Thymus (tissue), 11 donors: ENCODE measurements at regions not wholly inside any gene's neighbourhood (a gene's known extent, or its start where the extent isn't known, plus 50 kb on each side); places are given as distances from the start of the nearest gene placed in this dataset.

ENCODE experiments used
- DNase-seq, 9 donors: peaks; one replicate each; pipeline ENCODE4 v3.0.0-alpha.2; 2013; ENCODE audit warnings: low spot score in 9 of 9, low read depth in 6 of 9, missing footprints in 1 of 9
- H3K27ac ChIP-seq, 2 donors: one replicate each; pipeline ENCODE4 v1.5.1; 2013; ENCODE audit warnings: control low read depth in 1 of 2, low read depth in 1 of 2, low read length in 1 of 2, mild to moderate bottlenecking in 1 of 2, moderate library complexity in 1 of 2
- H3K27me3 ChIP-seq, 2 donors: one replicate each; pipeline ENCODE4 v1.5.1; 2013; ENCODE audit warnings: low read length in 1 of 2; ENCODE audit not compliant: control insufficient read depth in 2 of 2, insufficient read depth in 1 of 2
- H3K36me3 ChIP-seq, 2 donors: one replicate each; pipeline ENCODE4 v1.5.1; 2013; ENCODE audit warnings: low read length in 1 of 2, mild to moderate bottlenecking in 1 of 2, moderate library complexity in 1 of 2; ENCODE audit not compliant: control insufficient read depth in 2 of 2, insufficient read depth in 2 of 2
- H3K4me1 ChIP-seq, 2 donors: one replicate each; pipeline ENCODE4 v1.5.1; 2013; ENCODE audit warnings: low read length in 2 of 2; ENCODE audit not compliant: control insufficient read depth in 2 of 2, insufficient read depth in 2 of 2
- H3K4me3 ChIP-seq, 2 donors: one replicate each; pipeline ENCODE4 v1.5.1; 2013; ENCODE audit warnings: low read length in 2 of 2, control low read depth in 1 of 2, mild to moderate bottlenecking in 1 of 2
- H3K9me3 ChIP-seq, 2 donors: one replicate each; pipeline ENCODE4 v1.5.1; 2013; ENCODE audit warnings: low read length in 1 of 2, mild to moderate bottlenecking in 1 of 2; ENCODE audit not compliant: control insufficient read depth in 2 of 2, insufficient read depth in 1 of 2
- WGBS: extraction: QIAGEN DNeasy Blood & Tissue Kit; methylation state at CpG from one replicate; pipeline ENCODE4 v1.1.7; 2013; 5-methylcytosine and 5-hydroxymethylcytosine counted together
- donor health status: healthy.

GRCh38 chr1:8169364-8170058 lies 143.4 kb upstream of the ERRFI1 start:
- 38% methylated on average over 9 of the region's 9 CpGs for WGBS
- Histone ChIP-seq H3K4me3 (no peak overlapping the region), H3K36me3 (no peaks in the 10 kb centered on the region), H3K27me3 (no peaks in the 10 kb centered on the region), H3K4me1 (peaks cover 12 to 24% of the 10 kb centered on the region in 2 donors), H3K27ac (peak overlapping the region; percentile 81 to 84), H3K9me3 (no peaks in the 10 kb centered on the region)
- DNase-seq: peak; percentile 58 to 92 (median 79)

- DNase-seq: no peak
- Histone ChIP-seq H3K4me1 (peaks cover 12 to 24% of the 10 kb centered on the region in 2 donors), H3K36me3 (no peaks in the 10 kb centered on the region), H3K27me3 (no peaks in the 10 kb centered on the region), H3K9me3 (no peaks in the 10 kb centered on the region), H3K4me3 (no peak overlapping the region), H3K27ac (no peak overlapping the region)
- WGBS: 97% methylated on average over 4 of the region's 4 CpGs
Measured at GRCh38 chr1:8167936-8168335, 141.8 kb upstream of the ERRFI1 start.

DNA sequence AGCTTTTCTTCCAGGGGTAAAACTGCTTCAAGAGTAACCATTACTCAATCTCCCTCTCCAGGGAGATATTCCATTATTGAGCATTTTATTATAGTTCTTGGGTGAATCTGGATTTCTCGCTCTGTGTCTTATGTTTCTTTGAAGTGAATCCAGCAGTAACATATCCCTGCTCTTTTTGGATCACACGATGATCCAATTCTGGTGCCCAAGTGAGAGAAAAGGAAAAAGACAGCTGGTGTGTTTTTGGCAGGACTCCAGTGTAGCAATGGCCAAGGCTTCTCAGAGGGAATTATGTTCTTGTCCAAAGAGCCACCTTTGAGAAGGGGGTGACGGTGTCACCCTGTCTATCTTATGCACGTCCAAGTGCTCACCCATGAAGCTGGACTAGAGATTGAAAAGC lies 140.3 kb upstream of the ERRFI1 start:
- WGBS: 94% methylated on average over 4 of the region's 4 CpGs
- H3K27me3 ChIP-seq: peaks cover 0 to 6% of the 10 kb centered on the region in 2 donors
- no peaks in the 10 kb centered on the region for H3K36me3 ChIP-seq
- no peak for DNase-seq
- H3K27ac ChIP-seq: no peak overlapping the region
- H3K4me3 ChIP-seq: no peak overlapping the region
- H3K4me1 ChIP-seq: peaks cover 12 to 24% of the 10 kb centered on the region in 2 donors
- H3K9me3 ChIP-seq: no peaks in the 10 kb centered on the region

- WGBS: 90% methylated on average over 14 of the region's 14 CpGs
- H3K36me3 ChIP-seq: no peaks in the 10 kb centered on the region
- H3K27ac ChIP-seq: no peak overlapping the region
- H3K4me3 ChIP-seq: no peak overlapping the region
- DNase-seq: no peak
- H3K27me3 ChIP-seq: peaks cover 0 to 6% of the 10 kb centered on the region in 2 donors
- no peaks in the 10 kb centered on the region for H3K9me3 ChIP-seq
- H3K4me1 ChIP-seq: peaks cover 12 to 24% of the 10 kb centered on the region in 2 donors
Measured at GRCh38 chr1:8165595-8166360, 139.7 kb upstream of the ERRFI1 start.

- Histone ChIP-seq H3K4me1 (peaks cover 6 to 17% of the 10 kb centered on the region in 2 donors), H3K4me3 (no peak overlapping the region), H3K27ac (no peak overlapping the region), H3K9me3 (no peaks in the 10 kb centered on the region), H3K36me3 (no peaks in the 10 kb centered on the region), H3K27me3 (peaks cover 0 to 6% of the 10 kb centered on the region in 2 donors)
- WGBS: 94% methylated on average over 10 of the region's 10 CpGs
- DNase-seq: no peak
Measured at GRCh38 chr1:8164670-8165069, 138.6 kb upstream of the ERRFI1 start.

DNA sequence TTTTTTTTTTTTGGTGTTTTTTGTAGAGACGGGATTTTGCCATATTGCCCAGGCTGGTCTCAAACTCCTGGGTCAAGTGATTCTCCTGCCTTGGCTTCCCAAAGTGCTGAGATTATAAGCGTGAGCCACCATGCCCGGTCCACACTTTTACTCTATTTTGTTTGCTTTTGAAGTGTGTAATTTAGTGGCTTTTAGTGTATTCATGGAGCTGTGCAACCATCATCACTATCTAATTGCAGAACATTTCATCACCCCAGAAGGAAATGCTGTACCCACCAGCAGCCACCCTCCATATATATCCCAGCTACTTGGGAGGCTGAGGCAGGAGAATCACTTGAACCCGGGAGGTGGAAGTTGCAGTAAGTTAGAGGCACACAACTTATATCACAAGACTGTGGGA lies 136.9 kb upstream of the ERRFI1 start:
- H3K27me3 ChIP-seq: peaks cover 6 to 12% of the 10 kb centered on the region in 2 donors
- WGBS: 96% methylated on average over 4 of the region's 4 CpGs
- no peaks in the 10 kb centered on the region for H3K9me3 ChIP-seq
- DNase-seq: no peak
- peaks cover 2 to 10% of the 10 kb centered on the region in 2 donors for H3K4me1 ChIP-seq
- no peak overlapping the region for H3K27ac ChIP-seq
- no peaks in the 10 kb centered on the region for H3K36me3 ChIP-seq
- H3K4me3 ChIP-seq: no peak overlapping the region

DNA sequence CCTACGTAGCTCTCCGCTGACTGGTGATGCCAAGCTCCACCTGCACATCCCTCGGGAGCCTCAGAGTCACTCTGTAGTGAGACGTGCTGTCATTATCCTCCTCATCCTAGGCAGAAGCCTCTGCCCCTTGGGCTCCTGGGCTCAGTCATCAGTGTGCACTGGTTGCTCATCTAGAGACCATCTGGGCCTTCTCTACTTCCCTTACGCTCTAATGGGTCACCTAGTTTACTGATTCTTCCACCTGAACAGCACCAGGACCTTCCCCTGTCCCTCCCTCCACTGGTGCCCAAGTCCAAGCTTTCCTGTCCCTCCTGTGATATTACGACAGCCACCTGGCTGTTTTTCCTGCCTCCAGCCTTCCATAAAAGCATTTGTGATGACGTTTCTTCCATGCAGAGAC lies 136.1 kb upstream of the ERRFI1 start:
- no peak overlapping the region for H3K27ac ChIP-seq
- H3K36me3 ChIP-seq: no peaks in the 10 kb centered on the region
- H3K4me3 ChIP-seq: no peak overlapping the region
- peaks cover 8 to 14% of the 10 kb centered on the region in 2 donors for H3K27me3 ChIP-seq
- DNase-seq: no peak
- H3K9me3 ChIP-seq: no peaks in the 10 kb centered on the region
- peaks cover 2 to 9% of the 10 kb centered on the region in 2 donors for H3K4me1 ChIP-seq
- WGBS: 95% methylated on average over 7 of the region's 7 CpGs

DNA sequence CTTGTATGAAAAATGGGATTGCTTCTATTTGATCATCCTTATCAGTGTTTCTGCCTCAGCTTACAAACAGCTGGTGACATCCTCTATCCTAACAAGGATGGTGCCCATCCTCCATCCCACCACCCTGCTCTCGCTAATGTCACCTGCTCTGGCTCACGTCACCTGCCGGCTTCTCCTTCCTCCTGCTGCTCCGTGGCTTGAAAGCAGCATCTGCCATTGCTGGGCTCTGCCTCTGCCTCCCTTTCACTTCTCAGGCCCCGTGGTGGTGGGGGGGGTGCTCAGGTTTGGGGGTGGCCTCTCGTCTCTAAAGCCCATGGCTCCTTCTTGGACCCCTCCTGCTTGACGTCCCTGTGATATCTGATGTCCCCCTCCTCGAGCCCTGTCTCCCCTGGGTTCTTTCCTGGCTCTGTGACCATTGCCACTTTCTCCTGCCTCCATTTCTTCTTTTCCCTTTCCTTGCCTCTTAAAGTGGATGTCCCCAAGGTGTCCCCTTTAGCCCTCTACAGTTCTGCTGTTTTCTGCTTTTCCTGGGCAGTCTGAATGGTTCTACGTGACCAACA lies 135.5 kb upstream of the ERRFI1 start:
- no peaks in the 10 kb centered on the region for H3K9me3 ChIP-seq
- 91% methylated on average over 9 of the region's 9 CpGs for WGBS
- no peak overlapping the region for H3K27ac ChIP-seq
- H3K4me3 ChIP-seq: no peak overlapping the region
- peaks cover 0 to 5% of the 10 kb centered on the region in 2 donors for H3K4me1 ChIP-seq
- H3K36me3 ChIP-seq: no peaks in the 10 kb centered on the region
- DNase-seq: no peak
- H3K27me3 ChIP-seq: peaks cover 13 to 20% of the 10 kb centered on the region in 2 donors

GRCh38 chr1:8159470-8160024 lies 133.4 kb upstream of the ERRFI1 start:
- Histone ChIP-seq H3K36me3 (no peaks in the 10 kb centered on the region), H3K27me3 (peaks cover 24 to 37% of the 10 kb centered on the region in 2 donors), H3K4me1 (peaks cover 0 to 3% of the 10 kb centered on the region in 2 donors), H3K4me3 (no peak overlapping the region), H3K9me3 (no peaks in the 10 kb centered on the region), H3K27ac (no peak overlapping the region)
- no peak for DNase-seq
- 95% methylated on average over 8 of the region's 8 CpGs for WGBS
